ENCODE measurements at regions not wholly inside any gene's neighbourhood (a gene's known extent, or its start where the extent isn't known, plus 50 kb on each side); places are given as distances from the start of the nearest gene placed in this dataset.
"Not testable (repeated sequence)": the region's sequence is repeated elsewhere in the genome, so short reads cannot be mapped to it uniquely, and the experiment has no call there.

DNA sequence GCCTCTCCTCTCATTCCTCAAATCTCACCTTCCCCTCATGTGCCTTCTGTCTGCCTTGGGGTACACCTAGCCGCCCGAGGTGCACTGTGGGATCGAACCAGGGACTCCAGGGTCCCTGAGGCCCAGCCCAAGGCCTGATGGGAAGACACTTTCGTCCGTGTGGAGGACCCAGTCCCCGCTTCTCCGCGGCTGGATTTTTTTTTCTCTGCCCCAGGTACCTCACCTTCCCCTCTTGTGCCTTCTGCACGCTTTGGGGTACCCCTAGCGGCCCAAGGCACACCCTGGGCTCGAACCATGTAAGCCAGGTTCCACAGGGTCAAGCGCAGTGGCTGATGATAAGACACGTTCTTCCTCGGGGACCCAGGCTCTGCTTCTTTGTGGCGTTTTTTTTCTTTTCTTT lies 530.7 kb downstream of the CWH43 start:
- no peak overlapping the region for H3K4me3 Mint-ChIP-seq
- ChIA-PET POLR2A (no interaction called here), CTCF (no interaction called here)
- H3K4me1 Mint-ChIP-seq = no peaks in the 10 kb centered on the region
- H3K27me3 Mint-ChIP-seq (ENCODE audit: low read depth) = peaks cover 29% of the 10 kb centered on the region
- no peak for TF ChIP-seq GTF2I (CRISPR knock-in tag; conservative IDR thresholded peaks at IDR 0.05)
- TF ChIP-seq, protein P1, sequence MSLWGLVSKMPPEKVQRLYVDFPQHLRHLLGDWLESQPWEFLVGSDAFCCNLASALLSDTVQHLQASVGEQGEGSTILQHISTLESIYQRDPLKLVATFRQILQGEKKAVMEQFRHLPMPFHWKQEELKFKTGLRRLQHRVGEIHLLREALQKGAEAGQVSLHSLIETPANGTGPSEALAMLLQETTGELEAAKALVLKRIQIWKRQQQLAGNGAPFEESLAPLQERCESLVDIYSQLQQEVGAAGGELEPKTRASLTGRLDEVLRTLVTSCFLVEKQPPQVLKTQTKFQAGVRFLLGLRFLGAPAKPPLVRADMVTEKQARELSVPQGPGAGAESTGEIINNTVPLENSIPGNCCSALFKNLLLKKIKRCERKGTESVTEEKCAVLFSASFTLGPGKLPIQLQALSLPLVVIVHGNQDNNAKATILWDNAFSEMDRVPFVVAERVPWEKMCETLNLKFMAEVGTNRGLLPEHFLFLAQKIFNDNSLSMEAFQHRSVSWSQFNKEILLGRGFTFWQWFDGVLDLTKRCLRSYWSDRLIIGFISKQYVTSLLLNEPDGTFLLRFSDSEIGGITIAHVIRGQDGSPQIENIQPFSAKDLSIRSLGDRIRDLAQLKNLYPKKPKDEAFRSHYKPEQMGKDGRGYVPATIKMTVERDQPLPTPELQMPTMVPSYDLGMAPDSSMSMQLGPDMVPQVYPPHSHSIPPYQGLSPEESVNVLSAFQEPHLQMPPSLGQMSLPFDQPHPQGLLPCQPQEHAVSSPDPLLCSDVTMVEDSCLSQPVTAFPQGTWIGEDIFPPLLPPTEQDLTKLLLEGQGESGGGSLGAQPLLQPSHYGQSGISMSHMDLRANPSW (CRISPR knock-in tag; conservative IDR thresholded peaks at IDR 0.05; ENCODE audit: low read depth) = no peak
- TF ChIP-seq ZNF121 (CRISPR knock-in tag; IDR thresholded peaks at IDR 0.05) = no peak
- no peak for TF ChIP-seq ZNF138 (CRISPR knock-in tag; conservative IDR thresholded peaks at IDR 0.05)
- no peak for TF ChIP-seq ETV6 (CRISPR knock-in tag; IDR thresholded peaks at IDR 0.05)
- no peak for TF ChIP-seq RORB (CRISPR knock-in tag; IDR thresholded peaks at IDR 0.05)
- TF ChIP-seq ZNF423 (CRISPR knock-in tag; IDR thresholded peaks at IDR 0.05) = no peak
- TF ChIP-seq GABPB1 (CRISPR knock-in tag; IDR thresholded peaks at IDR 0.05) = no peak
- no peak for TF ChIP-seq SMAD3 (CRISPR knock-in tag; IDR thresholded peaks at IDR 0.05; ENCODE audit: borderline replicate concordance)
- no peak for TF ChIP-seq FOXJ3 (CRISPR knock-in tag; IDR thresholded peaks at IDR 0.05; ENCODE audit: borderline replicate concordance)
- H3K27ac Mint-ChIP-seq = no peak overlapping the region
- peaks cover 49% of the 10 kb centered on the region for H3K9me3 Mint-ChIP-seq
- H3K36me3 Mint-ChIP-seq = peaks cover 47% of the 10 kb centered on the region
- no peak for ATAC-seq
- no peak for DNase-seq (ENCODE audit: low spot score)

DNA sequence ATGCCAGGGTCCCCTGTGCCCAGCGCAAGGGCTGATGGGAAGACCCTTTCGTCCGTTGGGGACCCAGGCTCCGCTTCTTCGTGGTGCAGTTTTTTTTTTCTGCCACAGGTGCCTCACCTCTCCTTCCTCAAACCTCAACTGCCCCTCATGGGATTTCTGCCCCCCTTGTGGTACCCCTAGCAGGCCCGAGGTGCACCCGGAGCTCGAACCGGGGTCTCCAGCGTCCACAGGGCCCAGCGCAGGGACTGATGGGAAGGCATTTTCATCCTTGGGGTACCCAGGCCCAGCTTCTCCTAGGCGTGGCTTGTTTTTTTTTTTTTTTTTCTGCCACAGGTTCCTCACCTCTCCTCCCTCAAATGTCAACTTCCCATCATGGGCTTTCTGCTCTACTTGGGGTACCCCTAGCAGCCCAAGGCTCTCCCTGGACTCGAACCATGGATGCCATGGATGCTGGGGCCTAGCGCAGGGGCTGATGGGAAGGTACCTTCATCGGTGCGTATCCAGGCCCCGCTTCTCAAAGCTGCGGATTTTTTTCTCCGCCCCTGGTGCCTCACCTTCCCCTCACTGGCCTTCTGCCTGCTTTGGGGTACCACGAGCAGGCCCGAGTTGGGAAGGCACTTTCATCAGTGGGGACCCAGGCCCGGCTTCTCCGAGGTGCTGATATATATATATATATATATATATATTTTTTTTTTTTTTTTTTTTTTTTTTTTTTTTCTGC lies 531.6 kb downstream of the CWH43 start:
- H3K4me1 Mint-ChIP-seq; ATAC-seq; H3K27ac Mint-ChIP-seq; DNase-seq (ENCODE audit: low spot score); CTCF ChIA-PET; H3K4me3 Mint-ChIP-seq; POLR2A ChIA-PET: not testable (repeated sequence)
- H3K27me3 Mint-ChIP-seq (ENCODE audit: low read depth) = peaks cover 21% of the 10 kb centered on the region
- H3K9me3 Mint-ChIP-seq = peaks cover 40% of the 10 kb centered on the region
- peaks cover 38% of the 10 kb centered on the region for H3K36me3 Mint-ChIP-seq

DNA sequence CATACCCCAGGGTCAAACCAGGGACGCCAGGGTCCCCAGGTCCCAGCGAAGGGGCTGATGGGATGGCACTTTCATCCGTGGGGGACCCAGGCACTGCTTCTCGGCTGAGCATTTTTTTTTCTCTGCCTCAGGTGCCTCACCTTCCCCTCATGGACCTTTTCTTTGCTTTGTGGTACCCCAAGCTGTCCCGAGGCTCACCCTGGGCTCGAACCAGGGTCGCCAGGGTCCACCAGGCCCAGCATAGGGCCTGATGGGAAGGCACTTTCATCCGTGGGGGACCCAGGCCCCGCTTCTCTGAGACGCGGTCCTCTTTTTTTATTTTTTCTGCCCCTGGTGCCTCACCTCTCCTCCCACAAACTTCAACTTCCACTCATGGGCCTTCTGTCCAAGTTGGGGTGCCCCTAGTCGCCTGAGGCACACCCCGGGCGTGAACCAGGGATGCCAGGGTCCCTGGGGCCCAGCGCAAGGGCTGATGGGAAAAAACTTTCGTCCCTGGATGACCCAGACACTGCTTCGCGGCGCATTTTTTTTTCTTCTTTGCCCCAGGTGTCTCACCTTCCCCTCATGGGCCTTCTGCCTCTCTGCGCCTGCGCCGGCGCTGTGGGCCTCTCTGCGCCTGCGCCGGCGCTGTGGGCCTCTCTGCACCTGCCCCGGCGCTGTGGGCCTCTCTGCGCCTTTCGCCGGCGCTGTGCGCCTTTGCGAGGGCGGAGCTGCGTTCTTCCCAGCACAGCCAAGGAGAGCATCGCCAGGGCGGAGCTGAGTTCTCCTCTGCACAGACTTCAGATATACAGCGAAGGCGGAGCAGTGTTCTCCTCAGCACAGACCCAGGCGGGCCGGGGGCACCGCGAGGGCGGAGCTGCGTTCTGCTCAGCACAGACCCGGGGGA lies 533.3 kb downstream of the CWH43 start:
- not testable (repeated sequence) for ATAC-seq

DNA sequence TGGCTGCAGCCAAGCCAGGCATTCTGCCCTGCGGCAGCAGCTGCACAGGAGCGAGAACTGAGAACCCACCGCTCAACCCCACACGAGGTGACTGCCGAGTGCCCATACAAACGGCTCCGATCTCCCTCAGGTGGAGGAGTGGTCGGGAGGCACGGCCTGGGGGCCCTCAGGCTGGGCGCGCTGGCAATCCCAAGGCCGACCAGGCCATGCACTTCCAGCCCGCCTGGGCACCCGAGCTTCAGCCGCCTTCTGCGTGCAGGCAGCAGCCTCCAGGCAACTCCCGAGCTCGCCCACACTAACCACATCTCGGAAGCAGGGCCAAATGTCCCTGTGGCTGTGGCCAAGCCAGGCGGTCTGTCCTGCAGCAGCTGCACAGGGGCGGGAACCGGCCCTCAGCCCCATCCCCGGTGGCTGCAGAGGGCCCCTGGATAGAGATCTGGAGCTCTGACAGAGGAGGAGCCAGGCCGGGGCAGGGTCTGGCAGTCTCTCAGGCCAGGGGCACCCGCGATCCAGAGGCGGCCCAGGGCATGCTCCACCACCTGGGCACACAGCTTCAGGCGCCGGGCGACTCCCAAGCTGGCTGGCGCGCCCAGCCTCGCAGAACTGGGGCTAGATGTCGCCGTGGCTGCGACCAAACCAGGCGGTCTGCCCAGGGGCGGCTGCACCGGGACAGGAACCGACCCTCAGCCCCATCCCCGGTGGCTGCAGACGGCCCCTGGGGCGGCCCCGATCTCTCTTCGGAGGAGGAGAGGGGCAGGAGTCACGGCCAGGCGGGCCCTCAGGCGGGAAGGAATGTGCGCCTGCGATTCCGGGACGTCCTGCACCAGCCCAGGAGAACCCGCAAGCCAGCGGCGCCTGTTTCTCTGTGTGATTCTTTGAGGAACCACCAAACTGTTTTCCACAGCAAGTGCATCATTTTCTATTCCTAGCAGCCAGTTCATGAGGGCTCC lies 538.0 kb downstream of the CWH43 start:
- H3K4me1 Mint-ChIP-seq; H3K4me3 Mint-ChIP-seq; DNase-seq (ENCODE audit: low spot score); POLR2A ChIA-PET; H3K9me3 Mint-ChIP-seq; ATAC-seq; H3K36me3 Mint-ChIP-seq; H3K27me3 Mint-ChIP-seq (ENCODE audit: low read depth); CTCF ChIA-PET; H3K27ac Mint-ChIP-seq: not testable (repeated sequence)

More for the DNA sequence above, 533.3 kb downstream of the CWH43 start:
- H3K27ac Mint-ChIP-seq; POLR2A ChIA-PET; H3K4me3 Mint-ChIP-seq; CTCF ChIA-PET; DNase-seq (ENCODE audit: low spot score); H3K4me1 Mint-ChIP-seq: not testable (repeated sequence)
- peaks cover 23% of the 10 kb centered on the region for H3K36me3 Mint-ChIP-seq
- H3K9me3 Mint-ChIP-seq = peaks cover 24% of the 10 kb centered on the region
- peaks cover 10% of the 10 kb centered on the region for H3K27me3 Mint-ChIP-seq (ENCODE audit: low read depth)

DNA sequence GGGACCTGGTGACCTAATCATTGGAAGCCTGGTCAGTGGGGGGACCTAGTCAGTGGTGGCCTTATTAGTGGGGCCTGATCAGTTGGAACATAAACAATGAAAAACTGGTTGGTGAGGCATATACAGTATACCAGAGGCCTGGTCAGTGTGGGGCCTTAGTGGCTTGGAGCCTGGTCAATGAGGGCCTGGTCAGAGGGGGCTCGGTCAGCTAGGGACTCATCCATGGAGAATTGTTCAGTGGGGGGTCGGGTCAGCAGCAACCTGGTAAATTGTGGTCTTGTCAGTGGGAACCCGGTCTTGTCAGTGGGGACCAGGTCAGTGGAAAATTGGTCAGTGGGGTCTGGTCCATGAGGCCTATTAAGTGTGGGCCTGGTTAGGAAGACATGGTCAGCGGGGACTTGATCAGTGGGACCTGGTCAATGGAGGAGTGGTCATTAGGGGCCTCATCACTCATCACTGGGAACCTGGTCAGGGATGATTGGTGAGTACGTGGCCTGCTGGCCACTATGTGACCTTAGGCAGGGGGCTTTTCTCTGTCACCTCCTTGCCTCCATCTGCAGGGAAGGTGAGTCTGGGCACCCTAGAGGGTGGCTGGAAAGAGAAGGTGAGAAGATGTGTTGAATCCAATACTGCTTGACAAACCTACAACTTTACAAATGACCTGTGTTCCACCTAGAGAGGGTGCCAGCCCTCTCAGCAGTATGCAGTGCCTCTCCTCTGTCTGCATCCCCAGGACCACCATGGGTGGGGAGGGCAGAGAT lies 573.0 kb downstream of the CWH43 start:
- H3K36me3 Mint-ChIP-seq = peaks cover 25% of the 10 kb centered on the region
- H3K27me3 Mint-ChIP-seq (ENCODE audit: low read depth); ATAC-seq; H3K4me3 Mint-ChIP-seq; H3K4me1 Mint-ChIP-seq; H3K27ac Mint-ChIP-seq; DNase-seq (ENCODE audit: low spot score); CTCF ChIA-PET; POLR2A ChIA-PET: not testable (repeated sequence)
- H3K9me3 Mint-ChIP-seq = peaks cover 28% of the 10 kb centered on the region

DNA sequence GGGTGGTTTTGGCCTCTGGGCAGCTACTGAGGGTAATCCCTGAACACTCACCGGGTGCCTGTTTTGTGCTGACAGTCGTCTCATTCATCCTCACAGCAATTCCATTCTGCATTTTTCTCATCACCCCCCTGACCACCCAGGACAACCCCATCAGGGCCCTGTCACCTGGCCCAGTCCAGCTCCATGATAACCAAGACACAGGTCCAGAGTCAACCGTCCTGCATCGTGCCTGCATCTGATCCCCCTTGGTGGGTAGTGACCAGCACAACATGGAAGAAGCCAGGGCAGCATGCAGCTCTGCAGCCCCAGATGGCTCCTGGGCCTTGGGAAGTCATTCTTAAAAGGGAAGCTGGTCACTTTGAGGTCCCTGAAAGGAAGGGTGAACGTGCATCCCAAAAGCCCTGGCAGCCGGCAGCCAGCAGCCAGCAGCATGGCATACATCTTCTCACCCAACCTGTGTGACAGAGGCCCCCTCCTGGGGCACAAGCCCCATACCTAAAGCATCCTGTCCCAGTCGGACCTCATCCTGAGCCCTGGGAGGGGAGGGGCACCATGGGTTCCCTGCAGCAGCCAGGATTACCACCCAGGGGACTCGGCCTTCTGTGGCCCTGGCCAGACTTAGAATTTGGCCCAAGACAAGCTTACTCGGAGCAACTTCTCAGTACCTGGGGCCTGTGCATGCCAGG lies 574.2 kb downstream of the CWH43 start:
- CTCF ChIA-PET; H3K27ac Mint-ChIP-seq; H3K27me3 Mint-ChIP-seq (ENCODE audit: low read depth): not testable (repeated sequence)

DNA sequence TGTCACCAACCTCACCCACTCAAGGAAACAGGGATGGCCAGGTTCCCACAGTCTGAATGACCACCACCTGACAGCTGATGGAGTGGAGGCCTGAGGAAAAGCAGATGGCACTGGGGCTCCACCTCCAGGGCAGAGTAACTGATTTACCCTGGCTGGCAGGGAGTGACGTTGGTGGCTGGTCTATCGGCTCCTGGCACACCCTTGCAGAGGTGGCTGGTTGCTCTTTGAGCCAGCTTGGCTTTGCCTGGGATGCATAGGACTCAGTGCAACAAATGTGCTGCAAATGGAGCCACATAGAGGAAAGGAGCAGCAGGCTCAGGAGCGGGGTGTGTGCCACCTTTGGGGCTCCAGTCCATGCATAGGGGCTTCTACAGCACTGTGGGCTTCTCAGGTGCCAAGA lies 574.8 kb downstream of the CWH43 start:
- H3K27me3 Mint-ChIP-seq (ENCODE audit: low read depth); H3K27ac Mint-ChIP-seq; H3K4me3 Mint-ChIP-seq; H3K4me1 Mint-ChIP-seq; ATAC-seq; POLR2A ChIA-PET; DNase-seq (ENCODE audit: low spot score); CTCF ChIA-PET: not testable (repeated sequence)
- peaks cover 21% of the 10 kb centered on the region for H3K9me3 Mint-ChIP-seq
- peaks cover 18% of the 10 kb centered on the region for H3K36me3 Mint-ChIP-seq

More for the DNA sequence above, 574.2 kb downstream of the CWH43 start:
- H3K4me3 Mint-ChIP-seq; H3K4me1 Mint-ChIP-seq; POLR2A ChIA-PET; ATAC-seq; DNase-seq (ENCODE audit: low spot score): not testable (repeated sequence)
- Mint-ChIP-seq H3K36me3 (peaks cover 18% of the 10 kb centered on the region), H3K9me3 (peaks cover 21% of the 10 kb centered on the region)
